Hippocampal formation (tissue), 2 donors: ENCODE measurements at regions not wholly inside any gene's neighbourhood (a gene's known extent, or its start where the extent isn't known, plus 50 kb on each side); places are given as distances from the start of the nearest gene placed in this dataset.

Experiments used
- DNase-seq, 2 donors: peaks; one replicate each; lab custom pipeline; 2025; lab: John Stamatoyannopoulos, UW

- no peak for DNase-seq
Measured at GRCh38 chr4:115334736-115335411, 221.5 kb upstream of the NDST4 start.

DNA sequence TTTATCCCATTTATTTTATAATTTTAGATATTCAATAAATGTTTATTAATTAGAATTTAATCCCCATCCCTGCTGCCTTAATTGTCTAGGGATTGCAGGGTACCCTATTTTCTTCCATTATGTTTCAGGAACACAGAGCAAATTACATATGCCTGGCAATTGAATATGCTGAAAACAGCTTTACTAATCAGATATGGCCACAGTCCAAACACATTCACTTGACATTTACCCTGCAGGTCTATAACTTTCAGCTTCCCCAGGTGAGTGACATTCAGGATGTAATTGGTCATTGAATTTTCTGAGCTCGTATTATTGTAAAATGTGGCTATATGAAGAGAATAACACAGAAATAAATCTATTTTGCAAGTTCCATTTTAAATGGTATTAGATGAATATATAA lies 218.7 kb upstream of the NDST4 start:
- no peak for DNase-seq

- no peak for DNase-seq
Measured at GRCh38 chr4:115331241-115331640, 217.8 kb upstream of the NDST4 start.

DNA sequence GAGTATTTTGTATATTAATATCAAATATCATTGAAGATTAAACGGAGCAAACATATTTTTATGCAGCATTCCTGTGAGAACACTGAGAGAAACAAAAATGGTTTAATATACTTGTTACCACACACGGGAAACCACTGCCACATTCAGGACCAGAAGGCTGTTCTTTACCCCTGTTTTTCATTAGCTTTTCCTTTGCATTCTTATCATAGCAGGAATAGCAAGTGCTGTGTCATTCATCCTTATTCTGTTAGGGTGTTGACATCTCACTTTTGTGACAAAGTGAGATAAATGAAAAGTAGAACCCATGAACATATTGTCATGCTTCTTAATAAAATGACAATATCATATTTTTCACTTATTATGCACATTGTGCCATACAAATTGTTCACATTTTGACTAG lies 212.4 kb upstream of the NDST4 start:
- no peak for DNase-seq

- DNase-seq, result no peak
Measured at GRCh38 chr4:115323106-115323707, 209.8 kb upstream of the NDST4 start.

DNA sequence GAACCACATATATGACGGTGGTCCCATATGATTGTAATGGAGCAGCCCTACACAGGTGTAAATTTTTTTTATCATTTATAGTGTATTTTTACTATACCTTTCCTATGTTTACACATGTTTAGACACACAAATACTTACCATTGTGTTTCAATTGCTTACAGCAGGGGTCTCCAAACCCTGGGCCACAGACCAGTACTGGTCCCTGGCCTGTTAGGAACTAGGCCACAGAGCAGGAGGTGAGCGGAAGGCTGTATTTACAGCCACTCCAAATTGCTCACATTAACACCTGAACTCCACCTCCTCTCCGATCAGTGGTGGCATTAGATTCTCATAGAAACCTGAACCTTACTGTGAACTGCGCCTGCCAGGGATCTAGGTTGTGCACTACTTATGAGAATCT lies 201.8 kb upstream of the NDST4 start:
- DNase-seq, result no peak

- DNase-seq, result no peak
Measured at GRCh38 chr4:115310641-115311040, 197.2 kb upstream of the NDST4 start.

GRCh38 chr4:115294717-115295116 lies 181.3 kb upstream of the NDST4 start:
- no peak for DNase-seq

- no peak for DNase-seq
Measured at GRCh38 chr4:115293093-115293462, 179.7 kb upstream of the NDST4 start.

DNA sequence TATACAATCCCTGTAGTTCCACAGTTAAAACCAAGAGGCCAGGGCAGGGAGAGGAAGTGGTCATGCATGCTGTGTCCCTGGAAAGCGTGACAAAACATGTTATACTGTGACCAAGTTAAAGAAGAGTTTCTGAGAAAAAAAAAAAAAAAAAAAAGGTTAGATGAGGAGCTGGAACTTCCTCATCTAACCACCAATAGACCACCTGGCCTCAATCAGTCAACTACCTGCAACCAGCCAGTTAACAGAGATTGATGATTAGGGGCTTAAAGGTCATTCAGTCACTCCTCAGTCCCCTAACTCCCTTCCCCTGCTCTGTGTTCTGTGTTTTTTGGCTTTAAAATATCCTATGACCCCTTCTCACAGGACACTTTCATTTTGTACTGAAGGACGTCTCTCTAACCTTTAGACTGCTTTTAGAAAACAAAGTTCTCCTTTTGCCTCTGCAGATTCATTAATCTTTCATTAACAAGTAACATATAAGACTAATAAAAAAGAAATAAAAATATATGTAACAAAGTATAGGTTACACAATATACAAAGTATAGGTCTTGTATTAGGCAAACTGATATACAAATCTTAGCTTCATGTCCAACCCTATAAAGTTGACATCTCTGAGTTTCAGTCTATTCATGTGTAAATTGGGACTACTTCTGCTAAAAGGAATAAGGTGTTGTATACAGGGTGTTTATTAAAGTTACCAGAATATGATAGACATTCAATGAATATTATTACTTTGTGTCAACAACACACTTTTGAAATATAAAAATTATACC lies 179.1 kb upstream of the NDST4 start:
- DNase-seq, result no peak

- DNase-seq, result no peak
Measured at GRCh38 chr4:115287426-115287825, 174.0 kb upstream of the NDST4 start.

GRCh38 chr4:115279330-115279729 lies 165.9 kb upstream of the NDST4 start:
- no peak for DNase-seq

DNA sequence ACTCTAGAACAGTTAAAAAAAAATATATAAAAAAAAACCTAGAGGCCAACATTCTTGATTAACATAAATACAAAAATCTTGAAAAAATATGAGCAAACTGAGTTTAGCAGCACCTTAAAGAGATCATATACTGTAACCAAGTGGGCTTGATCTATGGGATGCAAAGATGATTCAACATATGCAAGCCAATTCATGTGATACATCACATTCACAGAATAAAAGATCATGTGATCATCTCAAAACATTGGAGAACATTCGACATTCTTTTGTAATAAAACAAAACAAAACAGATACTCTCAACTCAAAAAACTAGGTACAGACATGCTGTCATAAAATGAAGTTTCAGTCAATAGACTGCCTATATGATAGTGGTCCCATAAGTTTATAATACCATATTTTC lies 165.4 kb upstream of the NDST4 start:
- DNase-seq, result no peak

DNA sequence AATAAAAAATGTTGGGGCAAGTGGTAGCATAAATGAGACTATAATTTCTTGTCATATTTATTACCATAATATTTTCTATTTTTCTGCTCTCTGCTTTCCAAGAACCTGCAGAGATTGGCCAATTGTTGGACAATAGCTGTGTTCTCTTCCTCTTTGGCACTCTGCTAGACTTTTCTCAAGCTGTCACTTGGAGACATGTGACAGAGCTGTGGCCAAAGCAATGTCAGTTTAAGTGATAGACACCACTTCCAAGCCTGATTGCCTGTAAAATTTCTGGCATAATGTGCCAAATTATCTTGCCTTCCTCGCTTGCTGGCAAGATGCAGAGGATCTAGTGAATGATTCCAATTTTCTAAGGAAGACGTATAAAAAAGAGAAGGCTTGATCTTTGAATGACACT lies 162.2 kb upstream of the NDST4 start:
- no peak for DNase-seq

GRCh38 chr4:115274545-115274944 lies 161.1 kb upstream of the NDST4 start:
- DNase-seq, result no peak

DNA sequence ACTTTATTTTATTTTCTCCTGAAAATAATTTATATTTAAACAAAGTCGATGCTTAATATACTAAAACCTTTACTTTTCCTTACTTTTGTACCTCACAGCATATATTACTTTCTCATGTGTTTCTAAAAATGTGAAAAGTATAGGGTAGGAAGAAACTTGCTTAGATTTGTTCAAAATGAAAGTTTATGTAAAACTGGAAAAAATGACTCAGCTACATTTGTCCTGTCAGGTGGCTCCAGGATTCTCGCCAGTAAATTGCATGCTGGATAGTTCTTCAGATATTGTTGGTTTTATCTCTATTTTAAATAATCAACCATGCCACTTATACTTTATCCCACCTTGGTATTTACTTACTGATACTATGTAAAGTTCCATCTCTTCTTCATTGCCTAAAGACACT lies 159.2 kb upstream of the NDST4 start:
- no peak for DNase-seq

DNA sequence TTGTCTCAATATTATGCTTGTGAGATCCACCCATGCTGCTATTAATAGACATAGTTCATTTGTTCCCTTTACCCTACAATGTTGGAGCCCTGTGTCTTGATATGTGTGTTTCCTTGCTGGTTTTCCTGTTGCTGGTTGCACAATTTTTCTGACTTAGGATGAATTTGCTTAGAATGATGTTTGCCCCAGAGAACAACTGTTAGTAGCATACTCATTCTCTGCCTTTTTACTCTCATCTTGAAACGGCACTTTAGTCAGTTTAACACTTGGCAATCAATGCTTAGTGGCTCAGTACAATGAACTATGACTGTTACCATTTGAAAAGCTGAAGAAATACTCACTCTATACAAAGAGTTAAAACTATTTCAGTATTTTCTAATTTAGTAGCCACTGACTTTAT lies 158.8 kb upstream of the NDST4 start:
- DNase-seq, result no peak

DNA sequence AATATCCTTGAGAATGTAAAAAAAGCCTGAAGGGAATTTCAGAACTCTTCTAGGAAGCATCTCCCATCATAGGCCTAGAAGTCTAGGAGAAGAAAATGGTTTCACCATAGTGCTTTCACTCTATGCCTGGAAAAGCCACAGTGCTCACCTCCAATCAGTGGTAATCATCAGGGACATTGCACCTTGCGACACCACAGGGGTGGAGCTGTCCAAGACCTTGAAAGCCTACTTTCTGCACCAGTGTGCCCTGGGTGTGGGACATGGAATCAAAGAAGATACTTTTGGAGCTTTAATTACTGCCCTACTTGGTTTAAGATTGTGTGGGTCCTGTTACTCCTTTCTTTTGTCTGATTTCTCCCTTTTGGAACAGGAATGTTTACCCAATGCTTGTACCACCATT lies 146.8 kb upstream of the NDST4 start:
- no peak for DNase-seq

DNA sequence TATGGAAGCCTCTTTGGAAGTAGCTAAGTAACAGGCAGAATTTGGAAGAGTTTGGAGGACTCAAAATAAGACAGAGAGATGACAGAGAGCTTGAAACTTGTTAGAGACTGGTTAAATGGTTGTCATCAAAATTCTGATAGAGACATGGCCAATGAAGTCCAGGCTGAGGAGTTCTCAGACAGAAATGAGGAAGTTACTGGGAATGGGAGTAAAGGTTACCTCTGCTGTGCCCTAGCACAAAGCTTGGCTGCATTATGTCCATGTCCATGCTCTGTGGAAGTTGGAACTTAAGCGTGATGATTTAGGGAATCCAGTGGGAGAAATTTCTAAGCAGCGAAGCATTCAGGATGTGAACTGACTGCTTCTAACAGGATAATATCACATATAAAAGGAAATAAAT lies 146.2 kb upstream of the NDST4 start:
- no peak for DNase-seq

DNA sequence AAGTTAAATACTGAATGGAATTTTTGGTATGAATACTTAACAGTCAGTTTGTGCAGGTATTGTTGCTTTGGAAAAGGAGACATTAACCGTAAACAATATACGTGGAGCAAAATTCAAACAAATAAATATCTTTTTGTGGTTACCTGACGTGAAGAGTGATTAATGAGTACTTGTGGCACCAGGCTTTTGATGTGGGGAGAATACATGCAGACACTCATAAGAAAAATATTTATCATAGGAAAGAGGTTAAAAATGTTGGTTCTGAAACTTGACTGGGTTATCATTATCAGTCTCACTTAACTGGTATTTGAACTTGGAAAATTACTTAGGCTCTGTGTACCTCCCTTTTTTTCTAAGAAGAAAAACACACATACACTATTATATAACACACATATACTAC lies 136.4 kb upstream of the NDST4 start:
- no peak for DNase-seq

DNA sequence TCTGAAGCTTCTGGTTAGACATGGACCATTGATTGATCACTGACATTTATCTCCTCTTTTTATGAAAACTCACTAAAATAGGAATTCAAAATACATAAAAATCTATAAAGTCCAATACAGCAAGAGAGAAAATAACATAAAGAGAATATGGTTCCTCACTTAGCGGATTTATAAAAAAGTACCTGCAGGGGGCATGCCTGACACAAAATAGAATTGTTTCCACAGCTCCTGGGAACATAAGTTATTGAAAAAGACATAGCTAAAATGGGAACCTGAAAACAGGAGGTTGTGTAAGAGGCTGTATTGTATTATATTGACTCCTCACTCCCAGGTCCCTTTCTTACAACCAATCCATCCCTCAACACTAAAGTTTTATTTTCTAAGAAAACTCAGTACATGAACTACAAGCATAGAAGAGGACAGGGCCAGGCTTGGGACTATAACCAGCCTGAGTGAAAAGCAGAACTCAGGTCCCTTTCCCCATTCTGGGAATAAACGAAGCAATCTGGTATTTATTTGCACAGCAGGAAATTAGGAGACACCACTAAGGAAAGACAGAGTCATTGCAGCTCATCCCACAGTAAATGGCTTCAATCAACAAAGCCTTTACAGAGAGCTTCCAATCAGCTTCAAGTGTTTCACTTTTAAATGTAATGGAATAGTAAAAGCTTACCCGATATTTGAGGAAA lies 121.1 kb upstream of the NDST4 start:
- no peak for DNase-seq

- no peak for DNase-seq
Measured at GRCh38 chr4:115233600-115233999, 120.2 kb upstream of the NDST4 start.

- DNase-seq, result no peak
Measured at GRCh38 chr4:115229873-115230272, 116.5 kb upstream of the NDST4 start.
